ENCODE measurements at regions not wholly inside any gene's neighbourhood (a gene's known extent, or its start where the extent isn't known, plus 50 kb on each side); places are given as distances from the start of the nearest gene placed in this dataset.

DNA sequence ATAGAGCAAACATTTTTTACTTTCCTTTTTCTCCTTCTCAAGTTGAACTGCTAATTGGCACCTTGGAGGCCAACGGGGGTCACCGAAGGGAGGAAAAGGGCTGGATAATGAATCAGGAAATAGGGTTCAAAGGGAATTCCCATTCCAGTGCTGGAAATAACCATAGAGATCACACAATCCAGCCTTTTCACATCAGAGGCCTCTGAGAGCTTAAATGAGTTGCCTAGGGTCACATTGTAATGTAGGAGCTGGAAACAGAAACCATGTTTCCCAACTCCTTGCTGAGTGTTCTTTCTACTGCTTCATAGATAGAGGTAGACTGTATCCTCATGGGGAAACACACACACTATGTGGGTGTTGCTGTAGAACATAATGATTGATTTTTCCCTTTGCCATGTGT lies 60.6 kb upstream of the DDHD1 start:
- TF ChIP-seq, protein P1, sequence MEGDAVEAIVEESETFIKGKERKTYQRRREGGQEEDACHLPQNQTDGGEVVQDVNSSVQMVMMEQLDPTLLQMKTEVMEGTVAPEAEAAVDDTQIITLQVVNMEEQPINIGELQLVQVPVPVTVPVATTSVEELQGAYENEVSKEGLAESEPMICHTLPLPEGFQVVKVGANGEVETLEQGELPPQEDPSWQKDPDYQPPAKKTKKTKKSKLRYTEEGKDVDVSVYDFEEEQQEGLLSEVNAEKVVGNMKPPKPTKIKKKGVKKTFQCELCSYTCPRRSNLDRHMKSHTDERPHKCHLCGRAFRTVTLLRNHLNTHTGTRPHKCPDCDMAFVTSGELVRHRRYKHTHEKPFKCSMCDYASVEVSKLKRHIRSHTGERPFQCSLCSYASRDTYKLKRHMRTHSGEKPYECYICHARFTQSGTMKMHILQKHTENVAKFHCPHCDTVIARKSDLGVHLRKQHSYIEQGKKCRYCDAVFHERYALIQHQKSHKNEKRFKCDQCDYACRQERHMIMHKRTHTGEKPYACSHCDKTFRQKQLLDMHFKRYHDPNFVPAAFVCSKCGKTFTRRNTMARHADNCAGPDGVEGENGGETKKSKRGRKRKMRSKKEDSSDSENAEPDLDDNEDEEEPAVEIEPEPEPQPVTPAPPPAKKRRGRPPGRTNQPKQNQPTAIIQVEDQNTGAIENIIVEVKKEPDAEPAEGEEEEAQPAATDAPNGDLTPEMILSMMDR (IDR thresholded peaks at IDR 0.05), result no peak
- Mint-ChIP-seq H3K27ac (peak overlapping the region; percentile 60), H3K9me3 (peaks cover 7% of the 10 kb centered on the region), H3K27me3 (ENCODE audit: low read depth, poor library complexity) (no peaks in the 10 kb centered on the region), H3K4me1 (peaks cover 38% of the 10 kb centered on the region), H3K4me3 (no peak overlapping the region), H3K36me3 (ENCODE audit: low read depth) (no peaks in the 10 kb centered on the region)
- DNase-seq, result no peak

DNA sequence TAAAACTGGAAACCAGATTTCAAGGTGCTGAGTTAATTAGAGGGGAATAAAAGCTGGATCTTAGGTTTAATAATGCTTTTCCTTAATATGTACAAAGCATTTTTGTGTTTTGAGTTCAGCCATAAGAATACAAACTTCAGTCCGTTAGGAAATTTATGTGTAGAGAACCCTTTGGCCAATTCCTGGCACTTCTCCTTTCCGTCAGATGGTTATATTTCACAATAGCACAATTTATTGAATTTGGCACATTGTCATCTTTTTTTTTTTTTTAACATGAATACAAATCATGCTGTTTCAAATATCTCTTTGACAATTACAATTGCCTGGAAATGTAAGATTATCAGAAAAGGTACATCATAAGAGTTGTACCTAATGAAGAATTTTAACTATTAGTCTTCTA lies 56.2 kb upstream of the DDHD1 start:
- Mint-ChIP-seq H3K27ac (no peak overlapping the region), H3K4me3 (no peak overlapping the region)

More for the DNA sequence above, 56.2 kb upstream of the DDHD1 start:
- peaks cover 29% of the 10 kb centered on the region for H3K9me3 Mint-ChIP-seq
- TF ChIP-seq, protein P1 (IDR thresholded peaks at IDR 0.05), result no peak
- H3K36me3 Mint-ChIP-seq (ENCODE audit: low read depth), result peaks cover 6% of the 10 kb centered on the region
- peaks cover 18% of the 10 kb centered on the region for H3K4me1 Mint-ChIP-seq
- peaks cover 5% of the 10 kb centered on the region for H3K27me3 Mint-ChIP-seq (ENCODE audit: low read depth, poor library complexity)
- DNase-seq, result no peak
